Astrocyte of the spinal cord (primary cell): ENCODE measurements at regions not wholly inside any gene's neighbourhood (a gene's known extent, or its start where the extent isn't known, plus 50 kb on each side); places are given as distances from the start of the nearest gene placed in this dataset.

Experiments used
- DNase-seq: peaks from one replicate; pipeline ENCODE4 v3.0.0; 2011; ENCODE audit warnings: low read depth, low spot score
- H3K4me3 ChIP-seq: 2 replicates; pipeline ENCODE4 v1.5.1; 2011; ENCODE audit warnings: low read depth, mild to moderate bottlenecking, low read length, moderate library complexity
- in situ Hi-C: cut with HindIII; loops from 2 replicates; pipeline ENCODE4 v1.10.0; 2017; ENCODE audit warnings: low sequenced_read_pairs
- TF ChIP-seq, protein P1 (sequence below): IDR thresholded peaks from 2 replicates; pipeline ENCODE4 v1.5.1; 2012; ENCODE audit warnings: low read depth, mild to moderate bottlenecking, low read length, inconsistent platforms

GRCh38 chr2:42913280-42913878 is 121.0 kb upstream of the HAAO start:
- no peak for DNase-seq
- in situ Hi-C loops = no loop called here
- H3K4me3 ChIP-seq = no peak overlapping the region
- TF ChIP-seq, protein P1, sequence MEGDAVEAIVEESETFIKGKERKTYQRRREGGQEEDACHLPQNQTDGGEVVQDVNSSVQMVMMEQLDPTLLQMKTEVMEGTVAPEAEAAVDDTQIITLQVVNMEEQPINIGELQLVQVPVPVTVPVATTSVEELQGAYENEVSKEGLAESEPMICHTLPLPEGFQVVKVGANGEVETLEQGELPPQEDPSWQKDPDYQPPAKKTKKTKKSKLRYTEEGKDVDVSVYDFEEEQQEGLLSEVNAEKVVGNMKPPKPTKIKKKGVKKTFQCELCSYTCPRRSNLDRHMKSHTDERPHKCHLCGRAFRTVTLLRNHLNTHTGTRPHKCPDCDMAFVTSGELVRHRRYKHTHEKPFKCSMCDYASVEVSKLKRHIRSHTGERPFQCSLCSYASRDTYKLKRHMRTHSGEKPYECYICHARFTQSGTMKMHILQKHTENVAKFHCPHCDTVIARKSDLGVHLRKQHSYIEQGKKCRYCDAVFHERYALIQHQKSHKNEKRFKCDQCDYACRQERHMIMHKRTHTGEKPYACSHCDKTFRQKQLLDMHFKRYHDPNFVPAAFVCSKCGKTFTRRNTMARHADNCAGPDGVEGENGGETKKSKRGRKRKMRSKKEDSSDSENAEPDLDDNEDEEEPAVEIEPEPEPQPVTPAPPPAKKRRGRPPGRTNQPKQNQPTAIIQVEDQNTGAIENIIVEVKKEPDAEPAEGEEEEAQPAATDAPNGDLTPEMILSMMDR = no peak

DNA sequence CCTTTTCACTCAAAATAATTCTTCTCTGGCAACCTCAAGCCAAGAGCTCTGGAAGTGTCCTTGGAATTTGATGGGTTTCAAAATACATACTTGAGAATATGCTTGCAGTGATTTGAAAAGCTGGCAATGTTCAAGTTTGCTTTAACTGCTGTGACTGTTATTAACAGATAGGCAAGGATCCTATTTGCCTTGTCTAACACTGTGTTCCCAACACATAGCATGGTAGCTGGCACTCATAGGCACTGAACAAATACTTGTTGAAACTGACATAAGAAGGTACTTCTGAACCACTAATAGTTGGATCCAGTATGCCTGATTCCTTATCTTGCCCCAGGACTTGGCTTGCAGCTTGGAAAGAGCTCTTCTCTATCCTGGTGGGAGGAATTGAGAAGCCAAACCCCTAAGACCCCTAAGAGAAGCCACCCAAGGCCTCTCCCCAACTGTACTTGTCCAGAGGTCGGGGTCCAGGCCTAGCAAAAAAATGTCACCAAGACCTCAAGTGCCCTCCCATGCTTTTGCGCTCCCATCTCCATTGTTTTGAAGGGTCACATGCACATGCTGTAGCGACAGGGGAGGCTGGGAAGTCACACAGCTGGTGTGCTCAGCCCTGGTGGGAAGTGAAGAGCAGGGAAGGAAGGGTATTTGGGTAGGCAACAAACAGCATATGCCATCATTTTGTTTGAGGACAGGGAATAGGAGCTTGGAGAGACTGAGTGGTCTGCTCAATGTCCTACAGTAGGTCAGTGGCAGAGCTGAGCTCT is 118.4 kb upstream of the HAAO start:
- no peak for DNase-seq
- in situ Hi-C loops = no loop called here
- no peak overlapping the region for H3K4me3 ChIP-seq
- TF ChIP-seq, protein P1 = no peak

GRCh38 chr2:42909966-42910365 is 117.6 kb upstream of the HAAO start:
- TF ChIP-seq, protein P1 = no peak
- in situ Hi-C loops = no loop called here
- no peak for DNase-seq
- no peak overlapping the region for H3K4me3 ChIP-seq

DNA sequence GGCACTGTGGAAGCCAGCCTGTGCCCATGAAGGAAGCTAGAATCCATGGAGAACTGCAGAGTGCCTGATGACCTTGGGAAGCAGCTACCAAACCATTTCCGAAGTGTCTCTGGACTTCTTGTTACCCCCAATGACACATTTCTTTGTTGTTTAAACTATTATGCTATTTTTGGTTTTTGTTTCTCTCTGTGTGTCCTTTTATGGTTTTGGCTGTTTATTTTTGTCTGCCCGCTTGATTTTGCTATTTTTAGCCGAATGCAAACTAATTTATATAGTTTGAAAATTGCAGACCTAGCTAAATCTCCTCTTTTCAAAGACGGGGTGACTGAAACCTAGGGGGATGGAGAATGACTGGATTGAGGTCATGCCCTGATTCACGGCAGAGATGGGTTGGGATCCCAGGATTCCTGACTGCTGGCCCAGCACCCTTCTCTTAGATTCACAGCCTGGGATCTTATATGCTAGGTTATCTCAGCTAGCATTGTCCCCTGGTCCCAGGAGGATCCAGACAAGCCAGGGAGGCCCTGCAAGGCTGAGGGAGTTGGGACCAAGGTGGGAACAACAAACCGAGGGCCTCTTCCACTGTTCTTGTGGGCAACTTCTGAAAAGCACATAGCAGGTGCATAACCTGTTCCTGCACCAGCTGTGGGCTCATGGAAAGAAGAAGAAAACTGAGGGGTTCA is 116.3 kb upstream of the HAAO start:
- H3K4me3 ChIP-seq = no peak overlapping the region
- DNase-seq = no peak
- TF ChIP-seq, protein P1 = no peak
- in situ Hi-C loops = no loop called here

GRCh38 chr2:42907835-42908234 is 115.5 kb upstream of the HAAO start:
- no peak for DNase-seq

More at GRCh38 chr2:42907835-42908234, 115.5 kb upstream of the HAAO start:
- TF ChIP-seq, protein P1 = no peak
- H3K4me3 ChIP-seq = no peak overlapping the region
- in situ Hi-C loops = no loop called here
